CD14-positive monocyte (primary cell): ENCODE measurements at regions not wholly inside any gene's neighbourhood (a gene's known extent, or its start where the extent isn't known, plus 50 kb on each side); places are given as distances from the start of the nearest gene placed in this dataset.

Experiments
- DNase-seq, 3 donors: peaks; one replicate each; pipeline ENCODE4 v3.0.0-alpha.2; 2011 to 2022
- H2AFZ ChIP-seq: 2 replicates; pipeline ENCODE4 v1.6.0; 2012; ENCODE audit warnings: mild to moderate bottlenecking, low read depth, low read length, inconsistent platforms; ENCODE audit not compliant: insufficient read depth, poor library complexity, severe bottlenecking
- H3K27ac ChIP-seq, 2 donors: 1 replicate in 1 of 2; 2 replicates in 1 of 2; pipeline ENCODE4 v1.5.1; 2012 to 2013; ENCODE audit warnings: low read length in 2 of 2, control low read depth in 1 of 2, inconsistent platforms in 1 of 2, low read depth in 1 of 2, mild to moderate bottlenecking in 1 of 2
- H3K27me3 ChIP-seq, 2 donors: one replicate each; pipeline versions ENCODE4 v1.6.0 to v1.6.1; 2011 to 2013; ENCODE audit warnings: low read length in 2 of 2; ENCODE audit not compliant: control insufficient read depth in 2 of 2, insufficient read depth in 2 of 2
- H3K36me3 ChIP-seq, 2 donors: replicated peaks in 1 of 2; 1 replicate in 1 of 2; 2 replicates in 1 of 2; pipeline versions ENCODE4 v1.5.1 to v1.6.1; 2012 to 2013; ENCODE audit warnings: low read length in 2 of 2, control low read depth in 1 of 2, inconsistent platforms in 1 of 2, mild to moderate bottlenecking in 1 of 2; ENCODE audit not compliant: insufficient read depth in 2 of 2, control insufficient read depth in 1 of 2
- H3K4me1 ChIP-seq, 2 donors: 1 replicate in 1 of 2; 2 replicates in 1 of 2; pipeline versions ENCODE4 v1.5.1 to v1.6.1; 2012 to 2013; ENCODE audit warnings: low read length in 2 of 2, control low read depth in 1 of 2, inconsistent platforms in 1 of 2, mild to moderate bottlenecking in 1 of 2, moderate library complexity in 1 of 2; ENCODE audit not compliant: insufficient read depth in 2 of 2, control insufficient read depth in 1 of 2
- H3K4me2 ChIP-seq: replicated peaks from 2 replicates; pipeline ENCODE3; 2012; ENCODE audit warnings: low read length, moderate library complexity, mild to moderate bottlenecking; ENCODE audit not compliant: poor library complexity, severe bottlenecking; ENCODE audit errors: extremely low read depth
- H3K4me3 ChIP-seq, 3 experiments: fragments of 200-600 bp in 1 of 3; sonication (generic) in 1 of 3; replicated peaks in 1 of 3; 1 replicate in 2 of 3; 2 replicates in 1 of 3; pipeline ENCODE4 v1.5.1; 2011 to 2013; ENCODE audit warnings: low read length in 3 of 3, mild to moderate bottlenecking in 3 of 3, control low read depth in 2 of 3, low read depth in 2 of 3, inconsistent platforms in 1 of 3, moderate library complexity in 1 of 3
- H3K79me2 ChIP-seq: 2 replicates; pipeline ENCODE4 v1.6.0; 2012; ENCODE audit warnings: mild to moderate bottlenecking, control low read depth, inconsistent platforms, low read length, moderate library complexity; ENCODE audit not compliant: insufficient read depth
- H3K9ac ChIP-seq: 2 replicates; pipeline ENCODE4 v1.6.0; 2017; ENCODE audit warnings: low read length, mild to moderate bottlenecking; ENCODE audit not compliant: insufficient read depth, poor library complexity, severe bottlenecking
- H3K9me3 ChIP-seq, 2 donors: replicated peaks in 1 of 2; 1 replicate in 1 of 2; 2 replicates in 1 of 2; pipeline versions ENCODE4 v1.5.1 to v1.6.1; 2012 to 2013; ENCODE audit warnings: low read length in 2 of 2, control low read depth in 1 of 2; ENCODE audit not compliant: control insufficient read depth in 1 of 2, insufficient read depth in 1 of 2
- H4K20me1 ChIP-seq: 2 replicates; pipeline ENCODE4 v1.6.0; 2012; ENCODE audit warnings: mild to moderate bottlenecking, low read length, control low read depth, moderate library complexity; ENCODE audit not compliant: insufficient read depth
- H3K27ac Mint-ChIP-seq, 7 donors: one replicate each; pipeline ENCODE4 v1.8.0; 2020; ENCODE audit warnings: mild to moderate bottlenecking in 7 of 7, mixed read lengths in 7 of 7, moderate library complexity in 6 of 7, inconsistent platforms in 2 of 7
- H3K27me3 Mint-ChIP-seq, 3 donors: one replicate each; pipeline ENCODE4 v1.8.0; 2021 to 2022; ENCODE audit warnings: low read depth in 3 of 3, mild to moderate bottlenecking in 3 of 3, mixed read lengths in 3 of 3, moderate library complexity in 3 of 3, inconsistent platforms in 1 of 3
- H3K36me3 Mint-ChIP-seq, 2 donors: one replicate each; pipeline ENCODE4 v1.8.0; 2020; ENCODE audit warnings: mixed read lengths in 2 of 2, inconsistent platforms in 1 of 2, mild to moderate bottlenecking in 1 of 2
- H3K4me1 Mint-ChIP-seq: one replicate; pipeline ENCODE4 v1.8.0; 2020; ENCODE audit warnings: mild to moderate bottlenecking, mixed read lengths
- H3K4me3 Mint-ChIP-seq, 2 donors: one replicate each; pipeline ENCODE4 v1.8.0; 2020; ENCODE audit warnings: mild to moderate bottlenecking in 2 of 2, mixed read lengths in 2 of 2, moderate library complexity in 1 of 2
- H3K9me3 Mint-ChIP-seq, 7 donors: one replicate each; pipeline ENCODE4 v1.8.0; 2020 to 2022; ENCODE audit warnings: mixed read lengths in 7 of 7, mild to moderate bottlenecking in 6 of 7, moderate library complexity in 6 of 7, inconsistent platforms in 2 of 7
- CTCF ChIP-seq: fragments of 200-600 bp; IDR thresholded peaks from one replicate; pipeline ENCODE4 v1.8.0; 2022; ENCODE audit warnings: antibody characterized with exemption, mild to moderate bottlenecking
- WGBS: methylation state at CpG from one replicate; pipeline ENCODE4 v1.1.5; 2013; ENCODE audit warnings: missing lambda C conversion rate; ENCODE audit not compliant: insufficient coverage; 5-methylcytosine and 5-hydroxymethylcytosine counted together
- intact Hi-C, 2 donors: fragments of 100-400 bp; cut with micrococcal nuclease; formaldehyde crosslinking; loops; one replicate each; pipeline versions ENCODE4 v1.15.0 to v1.15.1; 2023

GRCh38 chr5:92106808-92107207 is 723.7 kb upstream of the ARRDC3 start:
- Mint-ChIP-seq H3K27ac (no peak overlapping the region), H3K4me1 (no peaks in the 10 kb centered on the region), H3K9me3 (peaks cover 0 to 6% (median 2%) of the 10 kb centered on the region in 7 donors), H3K27me3 (no peaks in the 10 kb centered on the region), H3K4me3 (no peak overlapping the region), H3K36me3 (no peaks in the 10 kb centered on the region)
- no peak overlapping the region for H3K4me3 ChIP-seq
- H4K20me1 ChIP-seq, result no peaks in the 10 kb centered on the region
- no peaks in the 10 kb centered on the region for H3K9me3 ChIP-seq
- no peak overlapping the region for H3K27ac ChIP-seq
- no peaks in the 10 kb centered on the region for H3K4me1 ChIP-seq
- no peaks in the 10 kb centered on the region for H3K79me2 ChIP-seq
- no peak overlapping the region for H3K4me2 ChIP-seq
- no peaks in the 10 kb centered on the region for H3K36me3 ChIP-seq
- no peak for TF ChIP-seq CTCF
- no peak for DNase-seq
- H3K27me3 ChIP-seq, result no peaks in the 10 kb centered on the region
- H3K9ac ChIP-seq, result no peak overlapping the region
- intact Hi-C loops, result no loop called here
- no CpG with 5 or more reads among the region's 1 CpG for WGBS
- no peak overlapping the region for H2AFZ ChIP-seq

GRCh38 chr5:92104126-92104525 is 721.0 kb upstream of the ARRDC3 start:
- Histone ChIP-seq H3K4me3 (no peak overlapping the region), H3K4me2 (no peak overlapping the region), H3K27ac (no peak overlapping the region), H3K36me3 (no peaks in the 10 kb centered on the region), H3K79me2 (no peaks in the 10 kb centered on the region), H3K27me3 (no peaks in the 10 kb centered on the region), H4K20me1 (no peaks in the 10 kb centered on the region), H3K4me1 (no peaks in the 10 kb centered on the region), H2AFZ (no peak overlapping the region), H3K9me3 (no peaks in the 10 kb centered on the region), H3K9ac (no peak overlapping the region)
- H3K36me3 Mint-ChIP-seq, result no peaks in the 10 kb centered on the region
- no peak for TF ChIP-seq CTCF
- no peaks in the 10 kb centered on the region for H3K27me3 Mint-ChIP-seq
- no peak overlapping the region for H3K27ac Mint-ChIP-seq
- H3K4me3 Mint-ChIP-seq, result no peak overlapping the region
- H3K9me3 Mint-ChIP-seq, result peaks cover 0 to 9% (median 2%) of the 10 kb centered on the region in 7 donors
- DNase-seq, result no peak
- intact Hi-C loops, result no loop called here
- no peaks in the 10 kb centered on the region for H3K4me1 Mint-ChIP-seq
